ENCODE measurements at regions not wholly inside any gene's neighbourhood (a gene's known extent, or its start where the extent isn't known, plus 50 kb on each side); places are given as distances from the start of the nearest gene placed in this dataset.

DNA sequence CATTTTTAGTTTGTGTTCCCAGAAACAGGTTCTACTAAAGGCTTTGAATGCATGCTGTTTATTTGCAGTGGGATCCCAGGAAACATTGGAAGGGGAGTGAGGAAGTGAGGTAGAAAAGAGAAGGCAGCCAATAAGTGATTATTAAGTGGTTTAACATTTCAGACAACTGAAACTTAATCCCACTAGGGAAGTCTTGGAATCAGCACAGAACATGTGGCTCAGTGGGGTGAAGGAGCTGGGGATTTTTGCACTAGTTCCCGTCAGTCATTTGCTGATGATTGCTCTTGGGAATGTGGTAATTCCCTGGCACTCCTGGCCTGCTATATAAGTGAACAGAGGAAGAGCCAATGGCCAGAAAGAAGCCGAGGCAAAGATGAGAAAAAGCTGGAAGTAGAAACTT is 1053.0 kb upstream of the IGFBP7 start:
- TF ChIP-seq, protein P1, sequence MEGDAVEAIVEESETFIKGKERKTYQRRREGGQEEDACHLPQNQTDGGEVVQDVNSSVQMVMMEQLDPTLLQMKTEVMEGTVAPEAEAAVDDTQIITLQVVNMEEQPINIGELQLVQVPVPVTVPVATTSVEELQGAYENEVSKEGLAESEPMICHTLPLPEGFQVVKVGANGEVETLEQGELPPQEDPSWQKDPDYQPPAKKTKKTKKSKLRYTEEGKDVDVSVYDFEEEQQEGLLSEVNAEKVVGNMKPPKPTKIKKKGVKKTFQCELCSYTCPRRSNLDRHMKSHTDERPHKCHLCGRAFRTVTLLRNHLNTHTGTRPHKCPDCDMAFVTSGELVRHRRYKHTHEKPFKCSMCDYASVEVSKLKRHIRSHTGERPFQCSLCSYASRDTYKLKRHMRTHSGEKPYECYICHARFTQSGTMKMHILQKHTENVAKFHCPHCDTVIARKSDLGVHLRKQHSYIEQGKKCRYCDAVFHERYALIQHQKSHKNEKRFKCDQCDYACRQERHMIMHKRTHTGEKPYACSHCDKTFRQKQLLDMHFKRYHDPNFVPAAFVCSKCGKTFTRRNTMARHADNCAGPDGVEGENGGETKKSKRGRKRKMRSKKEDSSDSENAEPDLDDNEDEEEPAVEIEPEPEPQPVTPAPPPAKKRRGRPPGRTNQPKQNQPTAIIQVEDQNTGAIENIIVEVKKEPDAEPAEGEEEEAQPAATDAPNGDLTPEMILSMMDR (IDR thresholded peaks at IDR 0.05), result no peak
- TF ChIP-seq POLR2A (IDR thresholded peaks at IDR 0.05), result no peak
